ENCODE measurements at regions not wholly inside any gene's neighbourhood (a gene's known extent, or its start where the extent isn't known, plus 50 kb on each side); places are given as distances from the start of the nearest gene placed in this dataset.

- no peak overlapping the region for H3K9ac ChIP-seq (ENCODE audit: low read length)
- no peaks in the 10 kb centered on the region for H3K9me3 ChIP-seq (ENCODE audit: low read length)
- no peak overlapping the region for H2AFZ ChIP-seq (ENCODE audit: low read length)
- no peaks in the 10 kb centered on the region for H3K9me2 ChIP-seq (ENCODE audit: low read depth, low read length)
- H4K20me1 ChIP-seq (ENCODE audit: insufficient read depth, low read length), result no peaks in the 10 kb centered on the region
- H3K27ac ChIP-seq (ENCODE audit: low read depth, low read length, poor library complexity, severe bottlenecking), result no peak overlapping the region
- H3K79me2 ChIP-seq (ENCODE audit: insufficient read depth, low read length), result no peaks in the 10 kb centered on the region
- H3K4me1 ChIP-seq (ENCODE audit: insufficient read depth, low read length, severe bottlenecking), result no peaks in the 10 kb centered on the region
- H3K36me3 ChIP-seq (ENCODE audit: insufficient read depth, low read length), result no peaks in the 10 kb centered on the region
- TF ChIP-seq, protein P1, sequence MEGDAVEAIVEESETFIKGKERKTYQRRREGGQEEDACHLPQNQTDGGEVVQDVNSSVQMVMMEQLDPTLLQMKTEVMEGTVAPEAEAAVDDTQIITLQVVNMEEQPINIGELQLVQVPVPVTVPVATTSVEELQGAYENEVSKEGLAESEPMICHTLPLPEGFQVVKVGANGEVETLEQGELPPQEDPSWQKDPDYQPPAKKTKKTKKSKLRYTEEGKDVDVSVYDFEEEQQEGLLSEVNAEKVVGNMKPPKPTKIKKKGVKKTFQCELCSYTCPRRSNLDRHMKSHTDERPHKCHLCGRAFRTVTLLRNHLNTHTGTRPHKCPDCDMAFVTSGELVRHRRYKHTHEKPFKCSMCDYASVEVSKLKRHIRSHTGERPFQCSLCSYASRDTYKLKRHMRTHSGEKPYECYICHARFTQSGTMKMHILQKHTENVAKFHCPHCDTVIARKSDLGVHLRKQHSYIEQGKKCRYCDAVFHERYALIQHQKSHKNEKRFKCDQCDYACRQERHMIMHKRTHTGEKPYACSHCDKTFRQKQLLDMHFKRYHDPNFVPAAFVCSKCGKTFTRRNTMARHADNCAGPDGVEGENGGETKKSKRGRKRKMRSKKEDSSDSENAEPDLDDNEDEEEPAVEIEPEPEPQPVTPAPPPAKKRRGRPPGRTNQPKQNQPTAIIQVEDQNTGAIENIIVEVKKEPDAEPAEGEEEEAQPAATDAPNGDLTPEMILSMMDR (IDR thresholded peaks at IDR 0.05; ENCODE audit: low read length), result no peak
- no peak for TF ChIP-seq EZH2 (IDR thresholded peaks at IDR 0.05; ENCODE audit: borderline replicate concordance, low read length)
- H3K27me3 ChIP-seq (ENCODE audit: insufficient read depth, low read length), result no peaks in the 10 kb centered on the region
- no peak overlapping the region for H3K4me2 ChIP-seq (ENCODE audit: low read length)
- no peaks in the 10 kb centered on the region for H3F3A ChIP-seq (ENCODE audit: insufficient read depth, low read length)
- H3K4me3 ChIP-seq (ENCODE audit: low read depth, low read length, poor library complexity, severe bottlenecking), result no peak overlapping the region
Observed at GRCh38 chr13:73433458-73433857, 374.7 kb downstream of the KLF5 start.

DNA sequence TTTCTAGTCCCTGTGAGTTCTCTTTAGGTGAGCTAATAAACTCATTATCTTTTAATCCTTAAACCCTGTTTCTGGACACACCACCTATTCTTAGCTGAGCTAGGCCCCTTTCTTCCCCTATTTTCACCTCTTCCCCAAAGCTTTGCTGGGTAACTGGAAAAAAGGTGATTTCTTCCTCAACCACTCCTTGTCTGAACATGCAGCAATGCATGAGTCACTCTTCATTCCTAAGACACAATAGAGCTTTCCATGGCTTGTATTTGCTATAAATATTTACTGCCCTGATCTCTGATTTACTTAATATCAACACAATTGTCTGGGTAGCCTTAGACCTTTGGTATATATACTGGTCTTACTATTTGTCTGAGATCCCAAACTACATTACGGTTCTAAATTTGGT, 370.9 kb downstream of the KLF5 start:
- no peak overlapping the region for H3K27ac ChIP-seq (ENCODE audit: low read depth, low read length, poor library complexity, severe bottlenecking)
- H3K9me2 ChIP-seq (ENCODE audit: low read depth, low read length), result no peaks in the 10 kb centered on the region
- TF ChIP-seq, protein P1 (IDR thresholded peaks at IDR 0.05; ENCODE audit: low read length), result no peak
- TF ChIP-seq EZH2 (IDR thresholded peaks at IDR 0.05; ENCODE audit: borderline replicate concordance, low read length), result no peak
- no peaks in the 10 kb centered on the region for H3K9me3 ChIP-seq (ENCODE audit: low read length)
- H3K79me2 ChIP-seq (ENCODE audit: insufficient read depth, low read length), result no peaks in the 10 kb centered on the region
- no peaks in the 10 kb centered on the region for H4K20me1 ChIP-seq (ENCODE audit: insufficient read depth, low read length)
- no peak overlapping the region for H3K9ac ChIP-seq (ENCODE audit: low read length)
- no peak overlapping the region for H2AFZ ChIP-seq (ENCODE audit: low read length)
- H3K4me1 ChIP-seq (ENCODE audit: insufficient read depth, low read length, severe bottlenecking), result no peaks in the 10 kb centered on the region
- no peak overlapping the region for H3K4me2 ChIP-seq (ENCODE audit: low read length)
- H3K36me3 ChIP-seq (ENCODE audit: insufficient read depth, low read length), result no peaks in the 10 kb centered on the region
- no peaks in the 10 kb centered on the region for H3F3A ChIP-seq (ENCODE audit: insufficient read depth, low read length)
- no peak overlapping the region for H3K4me3 ChIP-seq (ENCODE audit: low read depth, low read length, poor library complexity, severe bottlenecking)
- H3K27me3 ChIP-seq (ENCODE audit: insufficient read depth, low read length), result no peaks in the 10 kb centered on the region

- H3K79me2 ChIP-seq (ENCODE audit: insufficient read depth, low read length), result no peaks in the 10 kb centered on the region
- no peak overlapping the region for H3K27ac ChIP-seq (ENCODE audit: low read depth, low read length, poor library complexity, severe bottlenecking)
- H3K36me3 ChIP-seq (ENCODE audit: insufficient read depth, low read length), result no peaks in the 10 kb centered on the region
- H4K20me1 ChIP-seq (ENCODE audit: insufficient read depth, low read length), result no peaks in the 10 kb centered on the region
- no peaks in the 10 kb centered on the region for H3K9me3 ChIP-seq (ENCODE audit: low read length)
- no peaks in the 10 kb centered on the region for H3K27me3 ChIP-seq (ENCODE audit: insufficient read depth, low read length)
- no peak overlapping the region for H3K4me2 ChIP-seq (ENCODE audit: low read length)
- no peaks in the 10 kb centered on the region for H3K4me1 ChIP-seq (ENCODE audit: insufficient read depth, low read length, severe bottlenecking)
- H3K9ac ChIP-seq (ENCODE audit: low read length), result no peak overlapping the region
- no peak overlapping the region for H3K4me3 ChIP-seq (ENCODE audit: low read depth, low read length, poor library complexity, severe bottlenecking)
- no peaks in the 10 kb centered on the region for H3K9me2 ChIP-seq (ENCODE audit: low read depth, low read length)
- no peak overlapping the region for H2AFZ ChIP-seq (ENCODE audit: low read length)
- H3F3A ChIP-seq (ENCODE audit: insufficient read depth, low read length), result no peaks in the 10 kb centered on the region
- TF ChIP-seq, protein P1 (IDR thresholded peaks at IDR 0.05; ENCODE audit: low read length), result no peak
- no peak for TF ChIP-seq EZH2 (IDR thresholded peaks at IDR 0.05; ENCODE audit: borderline replicate concordance, low read length)
Observed at GRCh38 chr13:73428706-73429105, 369.9 kb downstream of the KLF5 start.
